Right lobe of liver (tissue), 4 donors: ENCODE measurements at regions not wholly inside any gene's neighbourhood (a gene's known extent, or its start where the extent isn't known, plus 50 kb on each side); places are given as distances from the start of the nearest gene placed in this dataset.

Source experiments
- CTCF ChIP-seq, 4 donors: fragments of 200-600 bp in 3 of 4; fragments of 450-650 bp in 1 of 4; IDR thresholded peaks; one replicate each; pipeline versions ENCODE4 v1.5.1 to v1.8.0; 2016 to 2022; ENCODE audit warnings: antibody characterized with exemption in 4 of 4, mild to moderate bottlenecking in 2 of 4
- POLR2A ChIP-seq: fragments of 450-650 bp; IDR thresholded peaks from one replicate; pipeline ENCODE4 v1.6.1; 2017; ENCODE audit warnings: antibody characterized with exemption, mild to moderate bottlenecking
- donor health status: DM: no; HTN: no; CAD: no.
- donor health status: DM: no; HTN: no; CAD: no.
- donor health status: DM: no; HTN: yes; CAD: no.

GRCh38 chr10:14439451-14440259, 108.9 kb upstream of the FRMD4A start:
- TF ChIP-seq CTCF (IDR thresholded peaks at IDR 0.05) (no peak), POLR2A (no peak)
